Fibroblast of skin of left quadriceps (primary cell): ENCODE measurements at regions not wholly inside any gene's neighbourhood (a gene's known extent, or its start where the extent isn't known, plus 50 kb on each side); places are given as distances from the start of the nearest gene placed in this dataset.
A peak's percentile ranks its signal among the peaks of the same experiment; 100 is the strongest.
"Not testable (repeated sequence)": the region's sequence is repeated elsewhere in the genome, so short reads cannot be mapped to it uniquely, and the experiment has no call there.

Source experiments
- DNase-seq, 2 experiments: peaks; one replicate each; pipeline ENCODE4 v3.0.0-alpha.2; 2013; ENCODE audit warnings: low read depth in 2 of 2

DNA sequence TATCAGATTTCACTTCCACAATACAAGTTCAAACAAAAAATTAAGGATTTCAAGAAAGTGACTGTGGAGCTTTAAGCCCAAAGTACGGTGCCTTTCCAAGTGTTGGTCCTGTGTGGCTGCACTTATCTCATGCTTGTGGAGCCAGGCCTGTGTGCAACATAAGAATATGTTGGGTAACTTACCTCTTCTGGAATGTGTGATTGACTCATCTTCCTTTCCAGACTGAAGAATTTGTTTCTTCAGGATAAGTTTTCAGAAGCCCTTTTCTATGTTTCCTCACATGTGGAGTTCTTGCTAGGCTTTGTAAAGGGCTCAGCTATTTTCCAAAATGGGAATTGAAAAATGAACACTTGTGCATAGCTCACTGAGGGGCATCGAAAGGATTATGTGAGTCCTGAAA lies 485.1 kb upstream of the PAPPA start:
- DNase-seq: peak; percentile 88 to 90

DNA sequence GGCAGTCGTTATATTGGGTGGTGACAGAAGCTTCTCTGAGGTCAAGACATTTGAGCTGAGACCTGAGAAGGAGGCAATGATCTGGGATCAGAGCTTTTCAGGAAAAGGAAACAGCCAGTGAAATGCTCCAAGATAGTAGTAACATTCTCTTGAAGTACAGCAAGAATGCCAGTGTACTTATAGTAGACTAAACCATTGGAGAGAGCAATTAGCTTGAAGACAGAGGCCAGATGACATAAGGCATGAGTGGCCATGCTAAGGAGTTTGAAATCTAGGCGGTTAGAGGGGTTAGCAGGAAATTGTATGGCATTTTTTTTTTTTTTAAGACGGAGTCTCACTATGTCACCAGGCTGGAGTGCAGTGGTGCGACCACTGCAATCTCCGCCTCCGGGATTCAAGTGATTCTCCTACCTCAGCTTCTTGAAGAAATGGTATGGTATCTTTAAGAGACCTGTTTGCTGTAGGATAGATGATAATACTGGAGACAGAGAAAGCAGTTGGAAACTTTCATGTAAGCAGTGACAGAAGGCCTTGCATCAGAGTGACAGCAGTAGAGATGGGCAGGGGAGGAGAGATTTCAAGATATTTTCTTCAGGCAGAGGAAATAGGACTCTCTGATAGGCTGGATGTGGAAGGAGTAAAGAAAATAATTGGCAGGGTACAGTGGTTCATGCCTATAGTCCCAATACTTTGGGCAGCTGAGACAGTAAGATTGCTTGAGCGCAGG lies 482.2 kb upstream of the PAPPA start:
- DNase-seq: no peak

DNA sequence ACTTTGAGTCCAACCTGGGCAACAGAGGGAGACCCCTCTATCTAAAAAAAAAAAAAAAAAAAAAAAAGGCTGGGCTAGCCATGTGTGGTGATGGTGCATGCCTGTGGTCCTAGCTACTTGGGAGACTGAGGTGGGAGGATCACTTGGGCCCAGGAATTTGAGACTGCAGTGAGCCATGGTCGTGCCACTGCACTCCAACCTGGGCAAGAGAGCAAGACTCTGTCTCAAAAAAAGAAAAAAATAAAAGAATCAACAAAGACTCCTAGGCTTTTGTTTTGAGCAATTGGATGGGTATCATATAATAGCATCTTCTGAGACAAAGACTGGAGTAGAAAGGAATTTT lies 481.7 kb upstream of the PAPPA start:
- DNase-seq: no peak

- peak; percentile 99 for DNase-seq
Observed at GRCh38 chr9:115672477-115673316, 480.9 kb upstream of the PAPPA start.

GRCh38 chr9:115673599-115673998 lies 480.0 kb upstream of the PAPPA start:
- DNase-seq: no peak

GRCh38 chr9:115674091-115674490 lies 479.5 kb upstream of the PAPPA start:
- DNase-seq: no peak

DNA sequence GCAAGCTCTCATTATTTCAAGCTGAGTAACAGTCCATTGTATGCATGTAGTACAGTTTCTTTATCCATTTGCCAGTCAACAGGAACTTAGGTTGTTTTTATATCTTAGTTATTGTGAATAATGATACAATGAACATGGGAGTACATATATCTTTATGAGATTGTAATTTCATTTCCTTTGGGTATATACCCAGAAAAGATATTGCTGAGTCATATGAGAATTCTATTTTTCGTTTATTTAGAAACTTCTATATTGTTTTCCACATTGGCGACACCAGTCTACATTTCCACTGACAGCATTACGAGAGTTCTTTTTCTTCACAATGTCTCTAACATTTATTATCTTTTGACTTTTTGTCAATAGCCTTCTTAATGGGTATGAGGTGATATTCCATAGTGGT lies 477.8 kb upstream of the PAPPA start:
- no peak for DNase-seq

DNA sequence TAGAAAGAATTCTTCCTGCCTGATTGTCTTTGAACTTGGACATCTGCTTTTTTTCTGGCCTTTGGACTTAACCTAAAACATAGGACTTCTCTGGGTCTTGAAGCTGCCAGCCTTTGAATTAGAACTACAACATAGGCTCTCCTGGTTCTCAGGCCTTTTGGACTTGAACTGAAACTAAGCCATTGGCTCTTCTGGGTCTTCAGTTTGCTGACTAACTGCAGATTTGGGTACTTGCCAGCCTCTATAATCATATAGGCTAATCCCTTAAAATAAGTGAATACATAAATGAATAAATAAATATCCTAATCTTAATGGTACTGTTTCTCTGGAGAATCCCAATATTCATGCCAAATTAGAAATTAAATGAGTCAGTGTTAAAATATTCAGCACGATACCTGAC lies 473.4 kb upstream of the PAPPA start:
- no peak for DNase-seq

- no peak for DNase-seq
Observed at GRCh38 chr9:115681585-115681984, 472.0 kb upstream of the PAPPA start.

GRCh38 chr9:115686069-115686468 lies 467.5 kb upstream of the PAPPA start:
- no peak for DNase-seq

- DNase-seq: no peak
Observed at GRCh38 chr9:115687356-115687755, 466.2 kb upstream of the PAPPA start.

GRCh38 chr9:115689331-115689730 lies 464.3 kb upstream of the PAPPA start:
- no peak for DNase-seq

- DNase-seq: peak; percentile 99
Observed at GRCh38 chr9:115690786-115691496, 462.6 kb upstream of the PAPPA start.

DNA sequence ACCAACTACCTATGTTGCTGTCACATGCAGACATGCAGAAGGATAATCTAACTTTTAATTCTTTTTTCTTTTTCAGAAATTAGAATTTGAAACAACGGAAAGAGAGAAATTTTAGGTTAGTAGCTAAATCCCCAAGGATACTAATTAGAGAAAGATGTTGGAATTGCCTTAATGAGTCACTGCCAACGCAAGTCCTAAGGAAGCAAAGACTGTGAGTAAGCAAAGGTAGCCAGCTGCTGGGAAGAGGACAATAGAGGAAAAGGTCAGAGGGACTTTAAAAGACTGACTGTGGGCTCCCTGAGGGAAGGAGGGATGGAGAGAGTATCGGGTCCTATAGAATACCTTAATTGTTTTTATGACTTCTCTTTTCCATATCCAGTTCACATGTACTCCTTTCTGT lies 461.9 kb upstream of the PAPPA start:
- peak; percentile 74 to 76 for DNase-seq

DNA sequence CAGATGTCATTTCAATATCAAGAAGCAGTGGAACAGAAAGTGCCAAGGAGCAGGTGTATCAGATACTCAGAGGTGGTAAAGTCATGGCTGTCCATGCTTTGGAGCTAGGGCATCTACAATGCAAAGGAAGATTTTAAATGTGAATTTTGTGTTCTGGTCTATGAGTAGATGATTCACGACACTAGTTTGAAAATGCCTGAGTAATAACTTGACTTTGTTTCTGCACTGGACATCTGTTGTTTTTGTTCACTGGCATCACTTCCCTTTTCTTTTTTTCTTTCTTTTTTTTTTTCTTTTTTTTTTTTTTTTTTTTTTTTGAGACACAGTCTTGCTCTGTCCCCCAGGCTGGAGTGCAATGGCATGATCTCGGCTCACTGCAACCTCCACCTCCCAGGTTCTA lies 460.7 kb upstream of the PAPPA start:
- DNase-seq: not testable (repeated sequence)

- peak; percentile 93 to 94 for DNase-seq
Observed at GRCh38 chr9:115694014-115694413, 459.6 kb upstream of the PAPPA start.

- DNase-seq: no peak
Observed at GRCh38 chr9:115694991-115695390, 458.6 kb upstream of the PAPPA start.

DNA sequence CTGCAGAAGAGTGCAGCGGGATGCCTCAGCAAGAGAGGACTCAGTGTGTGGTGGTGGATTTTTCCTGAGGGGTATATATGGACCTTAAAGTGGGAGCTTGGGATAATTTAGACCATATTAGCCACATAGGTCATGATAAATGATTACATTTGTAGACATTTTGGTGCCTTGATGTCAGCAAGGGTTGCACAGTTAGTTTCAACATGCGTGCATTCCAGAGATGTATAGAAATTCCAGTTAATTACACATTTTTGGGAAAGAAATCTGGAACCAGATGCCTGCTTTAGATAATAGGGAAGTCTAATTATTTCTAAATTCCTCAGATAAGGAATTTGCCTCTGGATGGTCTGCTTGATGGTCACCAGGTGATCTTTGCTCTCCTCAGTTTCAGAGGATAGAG lies 440.6 kb upstream of the PAPPA start:
- DNase-seq: peak in 1 of 2 experiments; percentile 62

- no peak for DNase-seq
Observed at GRCh38 chr9:115715666-115716065, 437.9 kb upstream of the PAPPA start.

DNA sequence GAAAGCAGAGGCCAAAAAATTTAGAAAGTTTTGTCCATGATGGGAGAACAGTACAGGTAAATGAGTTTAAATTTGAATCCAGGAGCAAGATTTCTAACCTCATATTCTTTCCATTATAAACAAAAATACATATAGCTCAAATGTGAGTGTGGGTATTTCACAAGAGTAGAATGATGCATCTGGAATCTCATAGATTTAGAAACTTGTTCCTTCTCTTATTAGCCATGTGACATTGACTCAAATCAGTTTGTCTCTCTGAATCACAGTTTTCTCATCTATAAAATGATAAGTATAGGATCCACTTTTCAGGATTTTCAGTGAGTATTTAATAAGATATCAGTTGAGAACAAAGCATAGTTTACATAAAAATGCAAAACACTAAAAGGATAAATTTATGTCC lies 436.3 kb upstream of the PAPPA start:
- no peak for DNase-seq

DNA sequence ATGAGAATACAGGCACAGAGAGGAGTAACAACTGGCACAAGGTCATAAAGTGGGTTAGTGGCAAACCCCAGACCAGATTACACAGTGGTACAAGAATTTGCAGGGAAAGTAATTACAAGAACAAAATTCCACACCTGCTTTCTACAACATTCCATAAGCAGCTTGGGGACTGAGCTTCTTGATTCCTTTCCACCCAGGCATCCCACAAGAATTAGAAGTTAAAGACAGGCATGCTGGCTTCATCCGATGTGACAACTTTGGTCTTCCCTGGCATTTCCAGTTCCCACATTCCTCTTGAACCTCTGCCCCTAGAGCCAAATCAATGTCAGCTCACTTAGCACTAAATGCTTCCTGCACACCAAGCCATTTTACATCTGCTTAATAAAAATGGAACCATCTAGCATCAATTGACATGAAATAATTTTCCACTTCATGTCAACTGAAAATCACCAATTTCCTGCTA lies 435.8 kb upstream of the PAPPA start:
- DNase-seq: peak; percentile 76 to 77

DNA sequence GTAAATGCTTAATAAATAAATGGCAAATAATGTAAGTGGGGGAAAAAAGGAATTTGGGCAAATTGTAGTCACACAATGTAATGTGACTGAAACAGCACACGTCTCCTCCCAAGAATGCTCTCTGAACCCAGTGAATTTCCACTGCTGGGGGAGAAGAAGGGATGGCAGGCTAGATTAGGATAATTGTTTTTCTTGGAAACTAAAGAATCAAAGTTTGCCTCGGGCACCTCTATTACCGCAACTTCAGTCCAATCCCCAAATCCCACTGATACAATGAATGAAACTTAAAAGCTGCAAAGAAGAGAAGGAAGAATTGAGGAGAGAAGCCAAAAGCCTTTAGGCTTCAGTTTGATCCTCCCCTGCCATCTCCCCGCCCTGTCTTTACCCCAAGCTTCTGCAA lies 423.2 kb upstream of the PAPPA start:
- DNase-seq: no peak

- no peak for DNase-seq
Observed at GRCh38 chr9:115730845-115731244, 422.7 kb upstream of the PAPPA start.
